ENCODE measurements at regions not wholly inside any gene's neighbourhood (a gene's known extent, or its start where the extent isn't known, plus 50 kb on each side); places are given as distances from the start of the nearest gene placed in this dataset.

GRCh38 chr17:52495646-52496045 lies 337.1 kb upstream of the CA10 start:
- TF ChIP-seq TAF1 (IDR thresholded peaks at IDR 0.05; ENCODE audit: low read depth) (no peak), EGR1 (IDR thresholded peaks at IDR 0.05) (no peak), FOXM1 (IDR thresholded peaks at IDR 0.05; ENCODE audit: borderline replicate concordance, low read depth) (no peak), YY1 (IDR thresholded peaks at IDR 0.05; ENCODE audit: low read depth) (no peak), TCF12 (IDR thresholded peaks at IDR 0.05; ENCODE audit: low read depth) (no peak), CEBPB (IDR thresholded peaks at IDR 0.05) (no peak), CREB1 (IDR thresholded peaks at IDR 0.05; ENCODE audit: low read depth) (no peak), NFIC (IDR thresholded peaks at IDR 0.05) (no peak)

GRCh38 chr17:52482271-52482670 lies 323.8 kb upstream of the CA10 start:
- TF ChIP-seq CREB1 (IDR thresholded peaks at IDR 0.05; ENCODE audit: low read depth) (no peak), EGR1 (IDR thresholded peaks at IDR 0.05) (no peak), YY1 (IDR thresholded peaks at IDR 0.05; ENCODE audit: low read depth) (no peak), TCF12 (IDR thresholded peaks at IDR 0.05; ENCODE audit: low read depth) (no peak), NFIC (IDR thresholded peaks at IDR 0.05) (no peak), TAF1 (IDR thresholded peaks at IDR 0.05; ENCODE audit: low read depth) (no peak), TEAD4 (IDR thresholded peaks at IDR 0.05) (no peak), EP300 (IDR thresholded peaks at IDR 0.05; ENCODE audit: borderline replicate concordance) (no peak)

- TF ChIP-seq ZBTB7A (IDR thresholded peaks at IDR 0.05; ENCODE audit: low read depth): no peak
- no peak for TF ChIP-seq TEAD4 (IDR thresholded peaks at IDR 0.05)
- TF ChIP-seq FOXM1 (IDR thresholded peaks at IDR 0.05; ENCODE audit: borderline replicate concordance, low read depth): no peak
- no peak for TF ChIP-seq REST (IDR thresholded peaks at IDR 0.05; ENCODE audit: low read depth)
- no peak for TF ChIP-seq EP300 (IDR thresholded peaks at IDR 0.05; ENCODE audit: borderline replicate concordance)
- TF ChIP-seq CREB1 (IDR thresholded peaks at IDR 0.05; ENCODE audit: low read depth): no peak
- TF ChIP-seq USF1 (IDR thresholded peaks at IDR 0.05): no peak
These were observed 319.5 kb upstream of the CA10 start for GRCh38 chr17:52477824-52478699.

- no peak for TF ChIP-seq MAX (IDR thresholded peaks at IDR 0.05)
These were observed 318.3 kb upstream of the CA10 start for GRCh38 chr17:52476638-52477313.

- TF ChIP-seq TAF1 (IDR thresholded peaks at IDR 0.05; ENCODE audit: low read depth): no peak
- no peak for TF ChIP-seq TEAD4 (IDR thresholded peaks at IDR 0.05)
- no peak for TF ChIP-seq EGR1 (IDR thresholded peaks at IDR 0.05)
- no peak for TF ChIP-seq MAX (IDR thresholded peaks at IDR 0.05)
These were observed 312.0 kb upstream of the CA10 start for GRCh38 chr17:52470553-52470952.

- TF ChIP-seq ZBTB7A (IDR thresholded peaks at IDR 0.05; ENCODE audit: low read depth) (no peak), RAD21 (IDR thresholded peaks at IDR 0.05; ENCODE audit: low read depth) (no peak), NFIC (IDR thresholded peaks at IDR 0.05) (no peak), USF1 (IDR thresholded peaks at IDR 0.05) (no peak), TEAD4 (IDR thresholded peaks at IDR 0.05) (no peak), TCF12 (IDR thresholded peaks at IDR 0.05; ENCODE audit: low read depth) (no peak), CEBPB (IDR thresholded peaks at IDR 0.05) (no peak), EP300 (IDR thresholded peaks at IDR 0.05; ENCODE audit: borderline replicate concordance) (no peak)
These were observed 306.9 kb upstream of the CA10 start for GRCh38 chr17:52465407-52465806.

GRCh38 chr17:52451294-52451861 lies 292.9 kb upstream of the CA10 start:
- TF ChIP-seq NFIC (IDR thresholded peaks at IDR 0.05) (no peak), RAD21 (IDR thresholded peaks at IDR 0.05; ENCODE audit: low read depth) (no peak), CREB1 (IDR thresholded peaks at IDR 0.05; ENCODE audit: low read depth) (no peak), CEBPB (IDR thresholded peaks at IDR 0.05) (no peak), TEAD4 (IDR thresholded peaks at IDR 0.05) (no peak), YY1 (IDR thresholded peaks at IDR 0.05; ENCODE audit: low read depth) (no peak), TCF12 (IDR thresholded peaks at IDR 0.05; ENCODE audit: low read depth) (no peak), TAF1 (IDR thresholded peaks at IDR 0.05; ENCODE audit: low read depth) (no peak), USF1 (IDR thresholded peaks at IDR 0.05) (no peak), REST (IDR thresholded peaks at IDR 0.05; ENCODE audit: low read depth) (no peak), EGR1 (IDR thresholded peaks at IDR 0.05) (no peak), FOXM1 (IDR thresholded peaks at IDR 0.05; ENCODE audit: borderline replicate concordance, low read depth) (no peak), MAX (IDR thresholded peaks at IDR 0.05) (no peak), EP300 (IDR thresholded peaks at IDR 0.05; ENCODE audit: borderline replicate concordance) (no peak), ZBTB7A (IDR thresholded peaks at IDR 0.05; ENCODE audit: low read depth) (no peak)

Data from Ishikawa (cell line).